NCI-H2081 treated with DMSO at 0.1 percent for 48 hours (cell line): ENCODE measurements at regions not wholly inside any gene's neighbourhood (a gene's known extent, or its start where the extent isn't known, plus 50 kb on each side); places are given as distances from the start of the nearest gene placed in this dataset.

Experiments used
- DNase-seq: peaks from one replicate; lab custom pipeline; 2025; lab: John Stamatoyannopoulos, UW

GRCh38 chr7:33852838-33853237 is 52.5 kb upstream of the BMPER start:
- no peak for DNase-seq

GRCh38 chr7:33853361-33854062 is 51.8 kb upstream of the BMPER start:
- no peak for DNase-seq

GRCh38 chr7:33854178-33854577 is 51.2 kb upstream of the BMPER start:
- DNase-seq = no peak

GRCh38 chr7:33854801-33855350 is 50.5 kb upstream of the BMPER start:
- no peak for DNase-seq
